KMS-11 (cell line): ENCODE measurements at regions not wholly inside any gene's neighbourhood (a gene's known extent, or its start where the extent isn't known, plus 50 kb on each side); places are given as distances from the start of the nearest gene placed in this dataset.

Source experiments
- H2AFZ ChIP-seq: fragments of 200-600 bp; sonication (generic); 2 replicates; pipeline ENCODE4 v1.6.1; 2016; ENCODE audit warnings: antibody characterized with exemption, mixed run types, low read depth
- H3K27ac ChIP-seq: fragments of 200-600 bp; sonication (generic); 2 replicates; pipeline ENCODE4 v1.6.1; 2016; ENCODE audit warnings: mild to moderate bottlenecking, mixed run types
- H3K27me3 ChIP-seq: fragments of 200-600 bp; sonication (generic); 2 replicates; pipeline ENCODE4 v1.6.1; 2017; ENCODE audit warnings: mild to moderate bottlenecking, low read depth, mixed run types, moderate library complexity; ENCODE audit not compliant: insufficient read depth
- H3K36me3 ChIP-seq: fragments of 200-600 bp; sonication (generic); 2 replicates; pipeline ENCODE4 v1.6.1; 2017; ENCODE audit warnings: mild to moderate bottlenecking, mixed run types; ENCODE audit not compliant: insufficient read depth
- H3K4me1 ChIP-seq: fragments of 200-600 bp; sonication (generic); 2 replicates; pipeline ENCODE4 v1.6.1; 2016; ENCODE audit warnings: mild to moderate bottlenecking, low read depth, mixed run types; ENCODE audit not compliant: poor library complexity, severe bottlenecking
- H3K4me2 ChIP-seq: fragments of 200-600 bp; sonication (generic); 2 replicates; pipeline ENCODE4 v1.7.0; 2016; ENCODE audit warnings: mild to moderate bottlenecking, mixed run types
- H3K4me3 ChIP-seq: fragments of 200-600 bp; sonication (generic); IDR thresholded peaks from 2 replicates; pipeline ENCODE4 v1.6.1; 2017; ENCODE audit warnings: low read depth, low read length, mixed read lengths; ENCODE audit not compliant: insufficient read depth
- H3K79me2 ChIP-seq: fragments of 200-600 bp; sonication (generic); 2 replicates; pipeline ENCODE4 v1.6.1; 2016; ENCODE audit warnings: low read depth, mixed run types; ENCODE audit not compliant: insufficient read depth
- H3K9ac ChIP-seq: fragments of 200-600 bp; sonication (generic); 2 replicates; pipeline ENCODE4 v1.6.1; 2016; ENCODE audit warnings: mild to moderate bottlenecking, mixed run types
- H4K20me1 ChIP-seq: fragments of 200-600 bp; sonication (generic); 2 replicates; pipeline ENCODE4 v1.6.1; 2016; ENCODE audit warnings: mild to moderate bottlenecking, mixed run types; ENCODE audit not compliant: insufficient read depth
- CTCF ChIP-seq: fragments of 200-600 bp; sonication (generic); conservative IDR thresholded peaks from 2 replicates; pipeline ENCODE4 v1.6.1; 2017; ENCODE audit warnings: low read depth, mild to moderate bottlenecking, antibody characterized with exemption, low read length, moderate library complexity, mixed read lengths

DNA sequence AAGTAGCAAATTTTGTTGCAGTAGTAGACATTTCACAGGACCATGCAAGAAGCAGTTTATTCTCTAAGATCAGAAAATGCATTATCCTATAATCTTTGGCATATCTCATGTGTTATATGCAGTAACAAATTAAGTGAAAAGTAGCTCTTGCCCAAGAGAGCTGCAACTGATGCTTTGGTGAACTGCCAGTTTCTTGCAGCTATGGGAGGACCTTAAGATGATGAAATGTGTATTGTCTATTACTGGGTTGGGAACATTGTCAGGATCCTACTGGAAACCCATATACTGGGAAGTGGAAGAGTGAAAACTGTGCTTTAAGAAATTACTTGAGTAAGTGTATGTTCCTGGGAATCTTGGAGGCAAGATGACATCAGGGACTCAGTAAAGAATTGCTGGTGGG lies 238.8 kb downstream of the DACT1 start:
- no peaks in the 10 kb centered on the region for H3K27me3 ChIP-seq
- TF ChIP-seq CTCF: no peak
- H3K4me3 ChIP-seq: no peak overlapping the region
- H3K9ac ChIP-seq: no peak overlapping the region
- no peak overlapping the region for H2AFZ ChIP-seq
- H3K4me1 ChIP-seq: no peaks in the 10 kb centered on the region
- H3K27ac ChIP-seq: no peak overlapping the region
- no peak overlapping the region for H3K4me2 ChIP-seq
- H4K20me1 ChIP-seq: no peaks in the 10 kb centered on the region
- no peaks in the 10 kb centered on the region for H3K36me3 ChIP-seq
- H3K79me2 ChIP-seq: no peaks in the 10 kb centered on the region

- no peaks in the 10 kb centered on the region for H3K4me1 ChIP-seq
- no peak overlapping the region for H3K9ac ChIP-seq
- H3K79me2 ChIP-seq: no peaks in the 10 kb centered on the region
- no peaks in the 10 kb centered on the region for H3K36me3 ChIP-seq
- H4K20me1 ChIP-seq: no peaks in the 10 kb centered on the region
- TF ChIP-seq CTCF: no peak
- no peak overlapping the region for H3K4me3 ChIP-seq
- H2AFZ ChIP-seq: no peak overlapping the region
- no peak overlapping the region for H3K4me2 ChIP-seq
- no peaks in the 10 kb centered on the region for H3K27me3 ChIP-seq
- H3K27ac ChIP-seq: no peak overlapping the region
Measured at GRCh38 chr14:58878439-58879139, 240.8 kb downstream of the DACT1 start.

- H3K36me3 ChIP-seq: no peaks in the 10 kb centered on the region
- H3K27me3 ChIP-seq: no peaks in the 10 kb centered on the region
- no peak overlapping the region for H3K4me2 ChIP-seq
- no peak overlapping the region for H3K9ac ChIP-seq
- H3K27ac ChIP-seq: no peak overlapping the region
- no peaks in the 10 kb centered on the region for H4K20me1 ChIP-seq
- no peaks in the 10 kb centered on the region for H3K79me2 ChIP-seq
- H3K4me1 ChIP-seq: no peaks in the 10 kb centered on the region
- TF ChIP-seq CTCF: no peak
- no peak overlapping the region for H2AFZ ChIP-seq
- no peak overlapping the region for H3K4me3 ChIP-seq
Measured at GRCh38 chr14:58881433-58881832, 243.7 kb downstream of the DACT1 start.

DNA sequence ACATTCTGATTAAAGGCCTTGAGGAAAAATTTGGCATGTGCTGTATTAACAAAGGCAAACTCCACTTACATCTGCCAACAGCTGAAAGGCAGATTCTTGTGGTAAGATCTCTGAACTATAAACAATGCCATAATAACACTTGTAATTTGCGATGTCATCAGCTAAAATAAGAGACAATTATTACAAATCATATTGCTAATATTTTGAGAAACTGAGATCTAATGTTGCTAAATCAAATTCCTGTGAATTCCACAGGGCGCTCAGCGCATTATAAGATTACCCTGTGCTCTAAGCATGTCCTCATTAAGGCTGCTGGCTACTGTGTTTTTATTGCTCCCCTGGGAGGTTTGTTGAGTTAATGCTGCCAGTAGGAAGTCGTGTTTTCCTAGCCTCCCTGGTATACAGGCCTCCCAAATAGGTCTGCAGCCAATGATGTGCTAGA lies 244.8 kb downstream of the DACT1 start:
- Histone ChIP-seq H3K4me1 (no peaks in the 10 kb centered on the region), H3K27me3 (no peaks in the 10 kb centered on the region), H2AFZ (no peak overlapping the region), H3K79me2 (no peaks in the 10 kb centered on the region), H3K27ac (no peak overlapping the region), H3K9ac (no peak overlapping the region), H3K4me3 (no peak overlapping the region), H3K36me3 (no peaks in the 10 kb centered on the region), H4K20me1 (no peaks in the 10 kb centered on the region), H3K4me2 (no peak overlapping the region)
- TF ChIP-seq CTCF: no peak
